Suppressor macrophage treated with lipopolysaccharide for 4 hours (primary cell): ENCODE measurements at regions not wholly inside any gene's neighbourhood (a gene's known extent, or its start where the extent isn't known, plus 50 kb on each side); places are given as distances from the start of the nearest gene placed in this dataset.

Experiments used
- DNase-seq: peaks from one replicate; pipeline ENCODE4 v3.0.0-alpha.2; 2020

DNA sequence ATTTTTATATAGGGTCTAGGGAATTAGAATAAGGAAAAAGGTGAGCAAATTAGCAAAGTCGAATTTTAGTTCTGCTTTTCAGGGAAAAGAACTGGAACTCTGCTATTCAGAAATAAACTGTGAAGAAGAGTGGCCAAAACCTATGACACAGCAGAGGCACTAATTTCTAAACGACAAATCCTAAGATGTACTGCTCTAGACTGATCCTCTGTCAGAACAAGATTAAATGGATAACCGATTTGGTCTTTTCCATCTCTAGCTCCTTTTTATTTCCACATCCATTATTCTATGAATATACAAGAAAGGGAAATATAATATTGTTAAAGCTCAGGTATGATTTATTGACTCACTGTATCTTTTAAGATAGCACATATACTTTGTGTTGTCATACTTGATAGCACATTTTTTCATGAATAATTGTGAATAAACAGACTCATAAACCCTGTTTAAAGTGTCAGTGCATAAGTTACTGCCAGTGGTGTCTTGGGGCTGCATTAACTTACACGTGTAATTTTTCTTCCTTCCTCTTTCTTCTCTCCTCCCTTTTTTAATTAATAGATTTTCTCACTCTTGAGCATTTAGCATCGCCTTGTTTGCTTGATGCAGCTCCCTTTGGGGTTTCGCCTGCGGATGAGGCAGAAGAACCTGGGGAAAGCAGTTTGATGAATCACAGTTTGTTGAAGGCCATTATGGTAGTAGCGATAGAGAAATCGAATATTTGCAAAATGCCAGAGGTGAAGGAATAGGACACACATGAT is 496.6 kb downstream of the ADGRL2 start:
- DNase-seq: no peak

DNA sequence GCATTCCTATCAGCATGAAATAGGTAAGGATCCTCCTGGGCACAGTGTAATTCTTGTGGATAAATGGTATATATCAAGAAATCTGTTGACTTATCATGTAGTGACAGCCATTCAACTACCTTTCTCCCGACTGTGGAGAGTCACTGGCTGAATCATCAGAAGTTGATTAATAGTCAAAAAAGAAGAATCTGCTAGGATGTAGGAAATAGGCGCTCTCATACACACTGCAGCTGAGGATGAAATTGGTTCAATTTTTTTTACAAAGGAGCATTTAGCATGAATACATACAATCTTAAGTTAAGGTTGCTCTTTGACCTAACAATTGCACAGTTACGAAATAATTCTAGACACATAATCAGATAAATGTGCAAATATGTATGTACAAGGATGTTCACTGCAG is 486.8 kb downstream of the ADGRL2 start:
- DNase-seq: no peak

DNA sequence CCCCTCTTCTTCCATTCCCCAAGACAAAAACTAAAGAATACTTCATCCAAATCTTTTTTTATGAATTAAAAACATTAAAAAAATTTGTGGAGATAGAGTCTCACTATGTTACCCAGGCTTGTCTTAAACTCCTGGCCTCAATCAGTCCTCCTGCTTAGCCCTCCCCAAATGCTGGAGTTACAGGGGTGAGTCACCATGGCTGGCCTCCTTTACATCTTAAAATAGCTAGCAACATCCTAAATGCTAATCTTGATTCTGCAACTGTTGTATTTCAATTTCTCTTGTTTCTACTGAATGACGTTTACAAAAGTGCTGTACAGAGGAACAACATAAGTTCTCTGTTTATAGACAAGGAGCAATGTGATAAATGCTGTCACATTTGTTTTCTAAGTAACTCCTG is 483.5 kb downstream of the ADGRL2 start:
- DNase-seq: no peak

DNA sequence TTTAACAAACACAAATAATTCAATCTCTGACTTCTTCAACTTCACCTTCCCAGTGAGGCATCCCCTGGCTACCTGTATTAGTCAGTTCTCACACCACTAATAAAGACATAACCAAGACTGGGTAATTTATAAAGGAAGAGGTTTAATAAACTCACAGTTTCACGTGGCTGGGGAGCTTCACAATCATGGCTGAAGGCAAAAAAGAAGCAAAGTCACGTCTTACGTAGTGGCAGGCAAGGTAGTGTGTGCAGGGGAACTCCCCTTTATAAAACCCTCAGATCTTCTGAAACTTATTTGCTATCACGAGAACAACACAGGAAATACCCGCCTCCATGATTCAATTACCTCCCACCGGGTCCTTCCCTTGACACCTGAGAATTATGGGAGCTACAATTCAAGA is 478.5 kb downstream of the ADGRL2 start:
- DNase-seq: no peak

DNA sequence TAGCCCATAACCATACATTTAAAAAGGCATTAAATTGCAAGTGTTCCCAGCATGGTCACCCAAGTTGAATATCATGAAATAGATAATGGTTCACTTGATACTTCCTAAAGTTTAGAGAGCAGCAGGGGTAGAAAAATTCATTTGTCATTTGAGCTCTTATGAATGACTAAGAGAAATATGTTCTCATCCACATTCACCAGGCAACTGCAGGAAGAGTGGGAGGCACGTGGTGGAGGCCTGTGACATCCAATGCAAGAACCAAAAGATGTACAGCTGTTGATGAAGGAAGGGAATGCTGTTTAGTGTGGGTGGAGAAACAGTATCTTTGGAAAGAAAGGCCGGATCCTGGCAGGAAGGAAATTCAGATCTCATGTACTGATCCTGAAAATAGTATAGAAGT is 473.1 kb downstream of the ADGRL2 start:
- DNase-seq: no peak

DNA sequence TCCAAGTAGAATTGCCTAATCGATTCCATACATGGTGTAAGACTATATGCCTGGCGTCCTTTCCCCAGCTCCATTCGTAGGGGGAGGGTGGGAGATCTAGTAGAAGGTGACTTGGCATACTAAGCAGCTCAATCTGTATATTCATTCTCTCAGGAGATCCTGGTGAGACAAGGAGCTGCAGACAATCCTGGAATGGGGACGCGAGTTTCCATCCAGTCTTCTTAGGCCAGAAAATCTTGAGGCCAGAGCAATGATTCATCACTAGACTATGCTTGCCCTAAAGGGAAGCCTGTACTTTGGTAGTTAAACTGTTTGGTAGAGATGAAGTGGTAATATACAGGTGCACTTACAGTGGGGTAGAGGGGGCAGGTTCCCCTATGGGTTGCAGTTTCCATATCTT is 468.7 kb downstream of the ADGRL2 start:
- no peak for DNase-seq

DNA sequence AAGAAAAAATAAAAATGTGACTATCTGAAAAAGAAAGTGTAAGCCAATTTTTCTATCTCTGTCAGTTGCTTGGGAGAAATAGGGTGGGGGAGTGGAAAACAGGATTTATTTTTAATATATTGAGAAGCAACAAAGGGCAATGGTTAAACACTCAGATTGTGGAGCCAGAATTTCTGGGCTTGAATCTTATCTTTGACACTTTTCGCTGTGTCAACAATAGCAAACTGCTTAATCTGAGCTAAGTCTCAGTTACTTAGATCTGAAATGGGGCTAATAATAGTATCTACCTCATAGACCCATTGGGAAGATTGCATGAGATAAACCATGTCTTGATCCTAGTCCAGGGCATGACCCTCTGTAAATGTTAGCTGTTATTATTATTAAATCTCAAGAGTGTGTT is 468.1 kb downstream of the ADGRL2 start:
- DNase-seq: no peak

DNA sequence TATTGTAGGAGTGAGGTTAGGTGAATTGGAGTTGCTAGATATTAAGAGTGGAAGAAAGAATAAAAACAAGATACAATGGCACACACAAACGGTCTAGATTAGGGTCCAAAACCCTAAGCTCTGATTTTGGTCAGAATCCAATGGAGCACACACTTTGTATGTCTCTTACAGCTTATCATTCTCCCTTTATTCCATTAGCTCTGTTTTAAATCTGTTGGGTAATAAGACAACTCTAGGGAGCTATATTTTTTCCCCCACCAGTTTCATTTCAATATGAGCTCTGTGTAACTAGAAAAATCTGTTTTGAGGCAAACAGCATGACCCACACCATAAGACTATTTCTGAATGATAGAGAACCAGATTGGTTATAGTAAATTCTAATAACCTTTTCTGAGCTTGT is 465.6 kb downstream of the ADGRL2 start:
- DNase-seq: no peak

DNA sequence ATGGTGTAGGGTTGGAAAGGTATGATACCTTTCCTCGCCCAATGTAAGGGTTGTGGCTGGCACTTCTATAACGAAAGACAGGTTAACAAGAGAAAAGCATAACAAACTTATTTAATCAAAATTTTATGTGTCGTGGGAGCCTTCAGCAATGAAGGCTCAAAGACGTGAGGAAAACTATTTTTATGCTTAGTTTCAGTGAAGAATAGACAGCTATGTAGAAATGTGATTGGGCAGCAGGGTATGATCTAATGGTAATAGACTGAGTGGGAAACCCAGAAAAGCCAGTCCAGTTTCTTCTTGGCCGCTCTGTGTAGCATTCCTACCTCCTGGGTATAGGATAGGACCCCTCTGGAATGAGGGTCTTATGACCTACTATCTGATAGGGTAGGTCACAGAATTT is 464.7 kb downstream of the ADGRL2 start:
- no peak for DNase-seq

DNA sequence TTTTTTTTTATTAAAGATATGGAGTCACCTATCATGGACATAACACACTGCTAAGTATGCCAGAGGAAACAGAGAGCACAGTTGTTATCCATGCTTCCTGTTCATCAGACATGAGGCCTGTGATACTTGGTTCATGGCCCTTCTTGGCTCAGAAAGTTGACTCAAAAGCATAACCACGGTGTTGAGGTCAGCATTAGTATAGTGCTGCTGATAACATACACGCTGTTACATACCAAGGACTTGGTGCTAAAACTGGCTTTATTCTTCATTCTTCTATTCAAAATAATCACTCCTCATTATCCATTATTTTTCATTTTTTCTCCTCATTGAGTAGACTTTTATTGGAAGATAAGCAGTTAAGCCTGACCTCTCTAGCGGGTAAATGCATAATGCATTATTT is 464.1 kb downstream of the ADGRL2 start:
- DNase-seq: no peak

DNA sequence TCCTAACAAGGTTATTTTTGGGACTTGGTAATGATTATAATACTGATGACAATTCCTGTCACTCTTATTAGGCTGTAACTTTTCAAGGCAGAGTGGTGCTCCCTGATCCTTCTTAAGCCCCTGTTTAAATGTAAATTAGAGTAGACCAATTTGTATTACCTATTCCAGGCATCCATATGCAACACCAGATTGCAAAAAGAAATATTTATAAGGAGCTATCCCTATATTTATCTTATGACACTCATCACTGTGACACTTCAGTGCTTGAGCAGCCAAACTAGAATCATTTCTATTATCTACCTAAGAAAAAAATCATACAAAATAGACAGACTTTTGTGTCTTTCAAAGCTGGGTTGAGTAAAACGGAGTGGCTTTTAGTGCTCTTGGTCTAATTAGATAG is 462.7 kb downstream of the ADGRL2 start:
- DNase-seq: no peak

DNA sequence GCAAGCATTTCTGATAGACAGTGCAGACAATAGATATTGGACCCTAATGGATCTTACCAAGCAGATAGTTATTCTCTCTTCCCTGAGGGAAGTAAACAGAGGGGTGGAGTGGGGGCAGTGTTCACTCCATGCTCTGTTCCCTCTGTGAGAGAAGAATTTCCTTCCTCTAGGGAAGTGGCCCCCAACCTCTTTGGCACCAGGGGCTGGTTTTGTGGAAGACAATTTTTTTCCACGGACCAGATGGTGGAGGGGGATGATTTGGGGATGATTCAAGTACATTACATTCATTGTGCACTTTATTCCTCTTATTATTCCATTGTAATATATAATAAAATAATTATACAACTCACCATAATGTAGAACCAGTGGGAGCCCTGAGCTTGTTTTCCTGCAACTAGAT is 459.9 kb downstream of the ADGRL2 start:
- DNase-seq: no peak

DNA sequence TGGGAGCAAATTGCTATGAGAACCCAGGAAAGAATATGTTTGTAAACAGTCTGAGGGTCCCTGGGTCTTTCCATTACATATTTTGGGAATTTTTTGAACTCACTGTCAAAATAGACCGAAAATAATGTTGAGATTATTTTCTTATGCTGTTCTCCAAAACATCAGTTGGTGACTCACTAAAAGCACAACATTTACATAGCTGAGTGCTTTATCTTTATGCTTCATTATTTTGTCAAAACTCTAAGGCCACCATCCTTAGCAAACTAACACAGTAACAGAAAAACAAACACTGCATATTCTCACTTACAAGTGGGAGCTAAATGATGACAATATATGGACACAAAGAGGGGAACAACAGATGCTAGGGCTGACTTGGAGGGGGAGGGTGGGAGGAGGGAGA is 459.3 kb downstream of the ADGRL2 start:
- DNase-seq: no peak

DNA sequence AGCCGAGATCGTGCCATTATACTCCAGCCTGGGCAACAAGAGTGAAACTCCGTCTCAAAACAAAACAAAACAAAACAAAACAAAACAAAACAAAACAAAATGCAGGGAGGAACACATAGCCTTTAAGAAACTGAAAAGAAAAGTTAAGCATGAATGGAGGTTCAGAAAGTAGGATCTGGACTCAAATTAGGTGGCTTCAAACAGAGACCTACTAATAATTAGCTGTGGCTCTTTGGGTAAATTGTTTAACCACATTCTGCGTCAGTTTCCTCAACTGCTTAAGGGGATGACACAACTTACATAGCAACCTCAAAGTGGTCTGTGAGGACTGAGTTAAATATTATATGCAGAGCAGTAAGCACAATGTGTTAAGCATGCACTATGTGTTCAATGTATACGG is 458.2 kb downstream of the ADGRL2 start:
- DNase-seq: no peak

DNA sequence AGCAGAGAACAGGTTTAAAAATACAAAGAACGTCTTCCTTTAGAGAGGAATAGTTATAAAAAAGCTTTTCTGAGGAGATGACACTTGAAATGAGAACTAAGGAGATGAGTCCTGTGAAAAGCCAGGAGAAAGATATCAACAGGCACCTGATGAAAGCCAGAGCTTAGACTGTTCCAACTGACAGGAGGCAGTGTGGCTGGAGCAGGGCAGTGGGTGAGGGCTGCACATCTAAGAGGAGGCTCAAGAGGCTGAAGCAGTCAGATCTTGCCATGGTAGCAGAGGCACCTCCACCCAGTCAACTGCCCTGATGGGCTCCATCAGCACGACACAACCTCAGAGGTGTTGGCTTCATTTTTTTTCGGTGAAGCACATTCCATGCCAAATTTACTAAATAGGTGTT is 445.3 kb downstream of the ADGRL2 start:
- DNase-seq: no peak

DNA sequence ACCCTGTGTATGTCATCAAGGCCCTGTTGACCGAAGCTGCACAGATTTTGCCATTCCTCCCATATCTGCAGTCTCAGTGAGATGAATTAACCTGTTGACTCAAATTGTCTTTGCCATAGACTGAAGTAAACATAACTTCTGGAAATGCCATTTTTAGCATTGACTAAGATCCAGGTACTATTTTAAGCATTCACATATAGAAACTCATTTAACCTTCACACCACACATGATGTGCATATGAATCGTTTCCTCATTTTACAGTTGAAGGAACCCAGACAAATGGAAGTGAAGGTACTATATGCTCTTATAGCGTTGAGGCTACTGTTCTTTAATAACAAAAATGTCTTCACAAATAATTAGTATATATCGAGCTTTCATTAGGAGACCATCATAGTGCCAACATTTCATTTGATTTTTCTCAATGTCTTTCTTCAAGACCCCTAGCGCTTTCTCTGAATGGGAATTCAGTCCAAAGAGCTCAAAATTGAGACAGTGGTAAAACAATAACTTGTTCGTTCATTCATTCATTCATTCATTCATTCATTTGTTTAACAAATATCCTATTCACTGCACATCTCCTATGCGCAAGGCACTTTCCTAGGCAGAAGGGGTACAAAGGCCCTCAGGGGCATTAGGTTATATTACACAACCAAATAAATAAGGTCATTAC is 444.7 kb downstream of the ADGRL2 start:
- no peak for DNase-seq

DNA sequence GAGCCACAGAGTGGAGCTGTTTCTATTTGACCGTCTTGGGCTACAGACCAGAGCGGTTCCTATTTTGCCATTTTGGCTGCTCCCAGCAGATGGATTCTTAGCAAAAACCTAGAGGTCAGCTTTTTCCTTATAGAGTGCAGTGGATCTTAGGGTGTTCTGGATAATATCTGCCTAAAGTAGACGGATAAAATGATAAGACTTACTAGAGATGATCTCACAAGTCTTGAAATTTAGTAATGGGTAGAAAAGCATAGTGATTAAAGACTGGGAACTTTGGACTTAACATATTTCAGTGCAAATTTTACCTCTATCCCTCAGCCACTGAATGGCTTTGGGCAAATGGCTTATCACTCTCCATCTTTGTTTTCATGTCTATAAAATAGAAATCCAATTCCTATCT is 439.8 kb downstream of the ADGRL2 start:
- DNase-seq: no peak

DNA sequence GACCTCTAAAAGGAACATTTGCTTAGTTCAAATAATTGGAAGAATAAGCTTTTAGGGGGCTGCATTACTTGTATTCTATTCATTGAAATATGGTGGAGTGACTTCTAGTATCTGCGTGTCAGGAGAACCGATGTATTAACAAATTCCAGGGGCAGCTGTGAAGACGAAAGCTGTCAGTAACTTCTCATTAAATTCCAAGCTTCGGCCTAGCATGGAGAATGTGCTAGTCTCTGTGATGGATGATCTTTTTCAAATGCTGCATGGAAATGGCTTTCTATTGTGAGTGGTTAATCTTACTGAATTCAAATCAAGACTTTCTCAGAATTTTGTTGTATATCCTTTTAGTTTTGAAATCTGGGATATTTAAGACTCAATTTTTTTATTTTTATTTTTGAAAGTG is 429.9 kb downstream of the ADGRL2 start:
- DNase-seq: no peak

DNA sequence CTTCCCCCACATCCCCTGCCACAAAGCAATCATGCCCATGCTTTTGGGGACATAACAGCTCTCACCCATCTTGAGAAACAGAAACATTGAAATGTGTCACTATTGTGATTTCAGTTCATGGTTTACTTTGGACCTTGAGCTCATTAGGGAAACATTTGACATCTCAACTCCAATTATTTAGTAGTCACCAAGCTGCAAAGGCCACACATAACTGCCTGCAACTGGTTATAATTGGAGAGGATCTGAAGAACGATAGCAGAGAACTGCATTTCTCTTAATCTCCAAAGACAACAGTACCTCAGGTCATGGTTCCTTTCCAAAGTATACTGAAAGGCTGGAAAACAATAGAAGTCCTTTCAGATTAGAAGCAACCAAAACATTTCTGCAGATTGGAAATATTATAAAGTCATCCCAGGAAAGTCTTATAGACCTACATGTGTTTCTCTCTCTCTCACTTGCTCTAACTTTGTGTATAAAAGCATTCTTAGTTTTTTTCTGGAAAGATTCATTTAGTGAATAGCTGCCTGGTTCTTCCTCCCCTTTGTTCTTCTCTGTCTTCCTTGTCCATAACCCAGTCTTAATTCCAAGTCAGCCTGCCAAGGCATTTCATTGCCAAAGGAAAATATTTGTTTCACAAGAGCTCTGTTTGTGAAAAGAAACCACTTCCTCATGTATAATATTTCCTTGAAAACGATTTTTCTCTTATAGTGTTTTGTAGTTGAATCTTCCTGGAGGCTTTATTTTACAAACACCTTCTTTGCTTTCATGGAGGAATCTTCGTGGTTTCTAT is 426.8 kb downstream of the ADGRL2 start:
- DNase-seq: peak; percentile 50

DNA sequence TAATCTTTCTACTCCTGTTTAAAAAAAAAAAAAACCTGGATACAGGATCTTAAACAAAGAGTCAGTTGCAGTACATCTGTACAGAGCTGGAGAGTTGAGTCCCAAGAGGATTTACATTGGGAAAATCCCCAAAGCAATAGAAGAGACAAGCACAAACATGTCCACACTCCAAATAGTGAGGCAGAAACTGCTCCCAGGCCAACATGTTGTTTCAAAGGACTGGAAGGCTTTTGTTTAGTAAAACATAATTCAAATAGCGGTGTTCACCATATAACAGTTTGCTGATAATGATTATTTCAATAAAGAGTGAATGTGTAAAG is 425.4 kb downstream of the ADGRL2 start:
- DNase-seq: no peak

DNA sequence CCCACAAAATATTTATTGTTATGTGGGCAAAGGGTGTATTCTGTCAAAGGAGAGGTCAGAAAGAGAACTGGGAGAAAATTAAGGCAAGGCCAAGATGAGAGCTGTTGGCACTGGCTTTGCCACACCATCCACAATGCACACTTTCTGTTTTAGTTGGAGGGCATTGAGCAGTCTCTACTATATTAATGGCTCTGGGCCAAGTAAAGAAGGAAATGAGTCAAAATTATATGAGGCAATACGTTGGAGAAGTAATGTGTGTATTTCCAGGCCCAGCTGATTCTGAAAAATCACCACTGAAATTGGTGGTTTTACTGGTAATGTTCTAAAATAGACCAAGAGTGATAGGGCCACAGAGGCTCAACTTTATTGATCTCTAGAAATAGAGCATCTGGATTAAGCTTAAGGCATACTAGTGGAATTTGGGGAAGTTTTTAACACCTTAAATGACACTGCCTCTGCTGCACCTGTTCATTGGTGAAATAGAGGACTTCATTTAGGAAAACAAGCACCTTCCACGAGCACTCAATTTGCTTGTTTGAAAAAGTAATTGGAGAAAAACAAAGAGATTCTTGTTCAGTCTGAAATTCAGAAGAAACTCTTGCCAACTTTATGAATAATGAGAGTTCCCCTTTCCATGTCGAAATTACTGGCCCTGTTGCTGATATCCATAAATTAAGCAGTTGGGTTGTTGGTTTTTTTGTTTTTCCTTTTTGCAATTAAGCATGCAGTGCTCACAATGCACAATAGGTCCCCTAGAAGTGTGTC is 424.9 kb downstream of the ADGRL2 start:
- DNase-seq: peak; percentile 87

DNA sequence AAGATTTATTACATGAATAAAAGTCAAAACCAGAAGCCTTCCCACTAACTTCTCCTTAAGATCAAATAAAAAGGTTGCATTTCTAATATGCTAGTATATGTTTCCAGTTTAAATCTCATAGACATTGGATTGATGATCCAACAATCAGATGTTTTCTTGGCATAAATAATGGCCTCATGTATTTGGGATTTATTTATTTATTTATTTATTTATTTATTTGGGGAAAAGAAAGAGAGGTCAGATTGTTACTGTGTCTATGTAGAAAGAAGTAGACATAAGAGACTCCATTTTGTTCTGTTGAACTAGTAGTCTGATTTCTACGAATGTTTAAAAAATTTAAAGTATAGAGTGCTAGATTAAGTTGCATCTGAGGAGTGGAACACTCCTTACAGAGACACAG is 422.4 kb downstream of the ADGRL2 start:
- DNase-seq: no peak

DNA sequence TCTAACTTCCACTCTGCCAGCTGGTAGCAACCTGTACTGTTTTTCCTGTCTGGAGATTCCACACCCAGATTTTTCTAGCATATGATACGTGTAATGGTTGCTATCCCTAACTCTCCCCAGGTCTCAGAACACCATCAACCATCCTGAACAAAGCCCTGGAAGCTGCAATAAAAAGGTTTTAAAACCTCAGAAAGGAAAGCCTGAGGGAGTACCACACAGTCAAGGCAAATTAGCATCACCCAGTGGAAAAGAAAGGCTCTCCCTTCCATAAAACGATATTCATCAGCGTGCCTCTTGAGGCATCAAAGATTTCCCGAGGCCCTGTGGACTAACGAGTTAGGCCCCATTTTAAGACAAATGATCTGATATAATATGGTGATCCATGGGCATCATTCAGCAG is 421.0 kb downstream of the ADGRL2 start:
- DNase-seq: no peak

DNA sequence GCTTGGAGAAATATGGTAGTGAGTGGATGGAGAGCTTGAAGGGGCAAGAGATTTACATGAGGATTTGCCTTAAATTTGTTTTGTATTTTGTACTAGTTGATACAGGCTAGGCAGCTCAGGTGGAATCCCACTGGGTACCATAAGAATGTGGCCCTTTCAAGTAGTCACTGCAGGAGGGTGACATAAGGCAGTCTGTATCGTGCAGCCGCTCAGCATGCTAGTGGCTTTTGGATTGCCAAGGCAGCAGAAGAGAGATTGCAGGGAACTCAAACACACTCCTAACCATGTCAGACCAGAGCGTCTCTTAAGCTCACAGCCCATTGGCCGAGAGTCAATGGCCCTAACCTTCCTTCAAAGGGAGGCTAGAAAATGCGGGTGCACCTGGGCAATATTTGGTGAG is 420.0 kb downstream of the ADGRL2 start:
- no peak for DNase-seq
